ENCODE measurements at regions not wholly inside any gene's neighbourhood (a gene's known extent, or its start where the extent isn't known, plus 50 kb on each side); places are given as distances from the start of the nearest gene placed in this dataset.

GRCh38 chr13:64333888-64334287 lies 2896.2 kb downstream of the PCDH9 start:
- TF ChIP-seq MAX (IDR thresholded peaks at IDR 0.05) (no peak), POLR2A (IDR thresholded peaks at IDR 0.05; ENCODE audit: borderline replicate concordance, extremely low read depth, insufficient read depth, insufficient read length) (no peak), TCF7L2 (IDR thresholded peaks at IDR 0.05; ENCODE audit: borderline replicate concordance, extremely low read depth, insufficient read depth, insufficient read length) (no peak), EZH2phosphoT487 (IDR thresholded peaks at IDR 0.05; ENCODE audit: borderline replicate concordance) (no peak), REST (IDR thresholded peaks at IDR 0.05; ENCODE audit: low read depth) (no peak), EZH2 (IDR thresholded peaks at IDR 0.05) (no peak), SP1 (IDR thresholded peaks at IDR 0.05; ENCODE audit: low read depth) (no peak)
- TF ChIP-seq, protein P1, sequence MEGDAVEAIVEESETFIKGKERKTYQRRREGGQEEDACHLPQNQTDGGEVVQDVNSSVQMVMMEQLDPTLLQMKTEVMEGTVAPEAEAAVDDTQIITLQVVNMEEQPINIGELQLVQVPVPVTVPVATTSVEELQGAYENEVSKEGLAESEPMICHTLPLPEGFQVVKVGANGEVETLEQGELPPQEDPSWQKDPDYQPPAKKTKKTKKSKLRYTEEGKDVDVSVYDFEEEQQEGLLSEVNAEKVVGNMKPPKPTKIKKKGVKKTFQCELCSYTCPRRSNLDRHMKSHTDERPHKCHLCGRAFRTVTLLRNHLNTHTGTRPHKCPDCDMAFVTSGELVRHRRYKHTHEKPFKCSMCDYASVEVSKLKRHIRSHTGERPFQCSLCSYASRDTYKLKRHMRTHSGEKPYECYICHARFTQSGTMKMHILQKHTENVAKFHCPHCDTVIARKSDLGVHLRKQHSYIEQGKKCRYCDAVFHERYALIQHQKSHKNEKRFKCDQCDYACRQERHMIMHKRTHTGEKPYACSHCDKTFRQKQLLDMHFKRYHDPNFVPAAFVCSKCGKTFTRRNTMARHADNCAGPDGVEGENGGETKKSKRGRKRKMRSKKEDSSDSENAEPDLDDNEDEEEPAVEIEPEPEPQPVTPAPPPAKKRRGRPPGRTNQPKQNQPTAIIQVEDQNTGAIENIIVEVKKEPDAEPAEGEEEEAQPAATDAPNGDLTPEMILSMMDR (IDR thresholded peaks at IDR 0.05 in 2 of 3, conservative IDR thresholded peaks at IDR 0.05 in 1 of 3; ENCODE audit: borderline replicate concordance in 1 of 3, insufficient read depth in 1 of 3, low read depth in 2 of 3, low read length in 2 of 3), result no peak

Measured in HCT116 (cell line).